ENCODE measurements at regions not wholly inside any gene's neighbourhood (a gene's known extent, or its start where the extent isn't known, plus 50 kb on each side); places are given as distances from the start of the nearest gene placed in this dataset.

DNA sequence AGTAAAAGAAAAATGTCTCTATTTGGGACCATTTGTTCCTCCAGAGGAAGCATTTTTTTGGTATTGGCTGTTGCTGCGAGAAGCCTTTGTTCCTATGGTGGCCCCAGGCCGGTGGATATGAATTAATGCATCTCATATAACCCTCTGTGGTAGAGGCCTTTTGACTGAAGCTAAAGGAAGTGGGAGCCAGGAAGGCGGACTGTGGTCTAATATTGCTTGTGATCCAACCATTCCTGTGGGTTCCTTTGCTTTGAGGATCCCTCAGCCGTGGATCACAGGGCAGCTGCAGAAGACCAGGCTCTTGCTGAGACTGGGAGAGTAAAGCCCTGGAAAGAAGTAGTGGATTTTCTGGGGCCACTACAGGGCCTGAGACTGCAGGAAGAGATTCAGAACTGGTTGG lies 68.3 kb upstream of the NAV2 start:
- Mint-ChIP-seq H3K4me3 (ENCODE audit: low read depth) (no peak overlapping the region), H3K4me1 (ENCODE audit: low read depth) (no peaks in the 10 kb centered on the region), H3K36me3 (ENCODE audit: low read depth) (no peaks in the 10 kb centered on the region), H3K9me3 (no peaks in the 10 kb centered on the region), H3K27ac (no peak overlapping the region), H3K27me3 (ENCODE audit: low read depth) (no peaks in the 10 kb centered on the region)
- no peak for DNase-seq (ENCODE audit: low spot score)
- intact Hi-C loops (cut with micrococcal nuclease) = no loop called here

- H3K4me3 Mint-ChIP-seq (ENCODE audit: low read depth) = no peak overlapping the region
- no peak overlapping the region for H3K27ac Mint-ChIP-seq
- H3K36me3 Mint-ChIP-seq (ENCODE audit: low read depth) = no peaks in the 10 kb centered on the region
- intact Hi-C loops (cut with micrococcal nuclease) = no loop called here
- no peaks in the 10 kb centered on the region for H3K9me3 Mint-ChIP-seq
- no peaks in the 10 kb centered on the region for H3K27me3 Mint-ChIP-seq (ENCODE audit: low read depth)
- DNase-seq (ENCODE audit: low spot score) = no peak
- no peaks in the 10 kb centered on the region for H3K4me1 Mint-ChIP-seq (ENCODE audit: low read depth)
These were observed 70.2 kb upstream of the NAV2 start for GRCh38 chr11:19642185-19643158.

GRCh38 chr11:19639603-19640105 lies 73.0 kb upstream of the NAV2 start:
- Mint-ChIP-seq H3K27ac (no peak overlapping the region), H3K4me1 (ENCODE audit: low read depth) (no peaks in the 10 kb centered on the region), H3K36me3 (ENCODE audit: low read depth) (no peaks in the 10 kb centered on the region), H3K27me3 (ENCODE audit: low read depth) (no peaks in the 10 kb centered on the region), H3K4me3 (ENCODE audit: low read depth) (no peak overlapping the region), H3K9me3 (no peaks in the 10 kb centered on the region)
- DNase-seq (ENCODE audit: low spot score) = no peak
- intact Hi-C loops (cut with micrococcal nuclease) = no loop called here

DNA sequence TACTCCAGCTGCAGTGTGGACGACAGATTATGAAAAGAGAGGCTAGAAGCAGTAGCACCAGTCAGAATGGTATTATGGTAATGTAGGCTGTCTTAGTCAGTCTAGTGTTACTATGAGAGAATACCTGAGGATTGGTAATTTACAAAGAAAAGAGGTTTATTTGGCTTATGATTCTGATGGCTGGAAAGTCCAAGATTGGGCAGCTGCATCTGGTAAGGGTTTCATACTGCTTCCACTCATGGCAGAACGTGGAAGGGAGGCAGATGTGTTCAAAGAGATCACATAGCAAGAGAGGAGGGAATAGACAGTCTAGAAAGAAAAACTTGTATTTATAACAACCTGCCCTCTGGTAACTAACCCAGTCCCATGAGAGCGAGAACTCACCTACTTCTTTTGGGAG lies 77.3 kb upstream of the NAV2 start:
- H3K36me3 Mint-ChIP-seq (ENCODE audit: low read depth) = no peaks in the 10 kb centered on the region
- no peak for DNase-seq (ENCODE audit: low spot score)

DNA sequence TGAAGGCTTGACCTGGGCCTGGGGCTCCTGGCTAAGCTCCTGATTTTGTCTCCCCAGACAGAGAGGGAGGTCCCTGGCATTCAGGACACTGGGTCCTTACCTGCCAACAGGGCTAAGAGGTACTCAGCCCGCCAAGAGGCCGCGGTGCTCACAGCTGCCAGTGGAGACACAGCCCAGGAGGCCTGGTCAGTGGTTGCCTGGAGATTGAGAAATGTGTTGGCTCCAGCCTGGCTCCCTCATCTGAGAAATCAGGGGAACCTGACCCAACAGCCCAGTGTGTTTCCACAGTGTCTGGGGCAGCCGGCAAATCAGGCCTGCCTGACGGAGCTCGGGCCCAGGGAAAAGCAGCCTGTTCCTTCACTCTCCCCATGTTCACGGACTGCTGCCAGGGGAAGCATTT lies 79.4 kb upstream of the NAV2 start:
- Mint-ChIP-seq H3K4me3 (ENCODE audit: low read depth) (no peak overlapping the region), H3K9me3 (no peaks in the 10 kb centered on the region), H3K4me1 (ENCODE audit: low read depth) (no peaks in the 10 kb centered on the region), H3K27me3 (ENCODE audit: low read depth) (no peaks in the 10 kb centered on the region), H3K27ac (no peak overlapping the region), H3K36me3 (ENCODE audit: low read depth) (no peaks in the 10 kb centered on the region)
- intact Hi-C loops (cut with micrococcal nuclease) = no loop called here
- DNase-seq (ENCODE audit: low spot score) = no peak

More for the DNA sequence above, 77.3 kb upstream of the NAV2 start:
- intact Hi-C loops (cut with micrococcal nuclease) = no loop called here
- no peaks in the 10 kb centered on the region for H3K4me1 Mint-ChIP-seq (ENCODE audit: low read depth)
- no peak overlapping the region for H3K27ac Mint-ChIP-seq
- H3K27me3 Mint-ChIP-seq (ENCODE audit: low read depth) = no peaks in the 10 kb centered on the region
- H3K9me3 Mint-ChIP-seq = no peaks in the 10 kb centered on the region
- H3K4me3 Mint-ChIP-seq (ENCODE audit: low read depth) = no peak overlapping the region

- intact Hi-C loops (cut with micrococcal nuclease) = no loop called here
- no peaks in the 10 kb centered on the region for H3K9me3 Mint-ChIP-seq
- H3K36me3 Mint-ChIP-seq (ENCODE audit: low read depth) = no peaks in the 10 kb centered on the region
- no peaks in the 10 kb centered on the region for H3K27me3 Mint-ChIP-seq (ENCODE audit: low read depth)
- H3K27ac Mint-ChIP-seq = no peak overlapping the region
- H3K4me3 Mint-ChIP-seq (ENCODE audit: low read depth) = no peak overlapping the region
- no peak for DNase-seq (ENCODE audit: low spot score)
- no peaks in the 10 kb centered on the region for H3K4me1 Mint-ChIP-seq (ENCODE audit: low read depth)
These were observed 80.2 kb upstream of the NAV2 start for GRCh38 chr11:19632499-19632834.

- Mint-ChIP-seq H3K4me1 (ENCODE audit: low read depth) (no peaks in the 10 kb centered on the region), H3K36me3 (ENCODE audit: low read depth) (no peaks in the 10 kb centered on the region), H3K27me3 (ENCODE audit: low read depth) (no peaks in the 10 kb centered on the region), H3K4me3 (ENCODE audit: low read depth) (no peak overlapping the region), H3K27ac (no peak overlapping the region), H3K9me3 (no peaks in the 10 kb centered on the region)
- intact Hi-C loops (cut with micrococcal nuclease) = no loop called here
- DNase-seq (ENCODE audit: low spot score) = no peak
These were observed 80.7 kb upstream of the NAV2 start for GRCh38 chr11:19631712-19632498.

DNA sequence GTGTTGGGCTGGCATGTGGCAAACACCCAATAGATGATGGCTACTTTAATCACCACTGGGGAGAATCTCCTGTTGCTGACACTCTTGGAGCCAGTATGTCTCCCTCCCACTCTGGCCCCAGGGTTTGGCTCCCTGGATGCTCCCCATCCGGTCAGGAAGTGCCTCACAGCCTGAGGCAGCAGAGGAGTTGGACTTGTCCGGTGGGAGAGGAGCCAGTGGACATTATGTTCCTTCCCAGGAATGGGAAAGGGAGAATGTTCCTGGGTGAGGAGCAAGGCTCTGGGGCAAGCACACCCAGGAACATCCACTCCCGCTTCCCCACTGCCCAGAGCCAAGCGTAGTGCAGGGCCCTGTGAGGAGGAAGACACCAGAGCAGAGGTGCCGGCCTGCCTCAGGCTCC lies 84.6 kb upstream of the NAV2 start:
- Mint-ChIP-seq H3K9me3 (no peaks in the 10 kb centered on the region), H3K27ac (no peak overlapping the region), H3K27me3 (ENCODE audit: low read depth) (no peaks in the 10 kb centered on the region), H3K4me3 (ENCODE audit: low read depth) (no peak overlapping the region), H3K4me1 (ENCODE audit: low read depth) (no peaks in the 10 kb centered on the region), H3K36me3 (ENCODE audit: low read depth) (no peaks in the 10 kb centered on the region)
- intact Hi-C loops (cut with micrococcal nuclease) = no loop called here
- DNase-seq (ENCODE audit: low spot score) = no peak

GRCh38 chr11:19627566-19627965 lies 85.1 kb upstream of the NAV2 start:
- Mint-ChIP-seq H3K36me3 (ENCODE audit: low read depth) (no peaks in the 10 kb centered on the region), H3K27me3 (ENCODE audit: low read depth) (no peaks in the 10 kb centered on the region), H3K4me1 (ENCODE audit: low read depth) (no peaks in the 10 kb centered on the region), H3K27ac (no peak overlapping the region), H3K4me3 (ENCODE audit: low read depth) (no peak overlapping the region), H3K9me3 (no peaks in the 10 kb centered on the region)
- intact Hi-C loops (cut with micrococcal nuclease) = no loop called here
- no peak for DNase-seq (ENCODE audit: low spot score)

GRCh38 chr11:19625438-19625837 lies 87.2 kb upstream of the NAV2 start:
- no peak for DNase-seq (ENCODE audit: low spot score)
- Mint-ChIP-seq H3K27me3 (ENCODE audit: low read depth) (no peaks in the 10 kb centered on the region), H3K36me3 (ENCODE audit: low read depth) (no peaks in the 10 kb centered on the region), H3K4me3 (ENCODE audit: low read depth) (no peak overlapping the region), H3K9me3 (no peaks in the 10 kb centered on the region), H3K27ac (no peak overlapping the region), H3K4me1 (ENCODE audit: low read depth) (no peaks in the 10 kb centered on the region)
- intact Hi-C loops (cut with micrococcal nuclease) = no loop called here

DNA sequence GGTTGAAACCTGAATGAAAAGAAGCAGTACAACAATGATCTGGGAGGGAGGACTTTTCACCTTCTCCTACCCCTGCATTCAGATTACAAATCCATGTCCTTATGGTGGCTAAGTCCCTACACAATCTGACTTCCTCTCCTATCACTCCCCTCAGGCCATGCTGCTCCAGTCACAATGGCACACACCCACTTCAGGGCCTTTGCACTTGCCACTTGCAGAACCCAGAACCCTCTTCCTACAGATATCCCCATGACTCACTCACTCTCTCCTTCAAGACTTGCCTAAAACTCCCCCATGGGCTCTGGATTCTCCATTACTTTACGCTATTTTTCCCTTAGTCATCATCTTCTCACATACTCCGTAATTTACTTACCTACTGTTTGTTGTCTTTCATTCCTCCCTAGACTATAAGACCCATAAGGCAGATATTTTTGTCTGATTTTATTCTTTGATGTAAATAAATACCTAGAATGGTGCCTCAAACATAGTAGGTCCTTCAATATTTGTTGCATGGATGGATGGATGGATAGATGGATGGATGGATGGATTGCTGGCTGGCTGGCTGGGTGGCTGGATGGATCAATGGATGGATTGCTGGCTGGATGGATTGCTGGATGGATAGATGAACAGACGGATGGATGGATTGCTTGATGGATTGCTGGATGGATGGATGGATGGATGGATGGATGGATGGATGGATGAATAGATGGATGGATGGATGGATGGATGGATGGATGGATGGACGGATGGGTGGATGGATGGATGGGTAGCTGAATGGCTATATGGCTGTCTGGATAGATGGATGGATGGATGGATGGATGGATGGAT lies 94.7 kb upstream of the NAV2 start:
- Mint-ChIP-seq H3K36me3 (ENCODE audit: low read depth) (no peaks in the 10 kb centered on the region), H3K4me3 (ENCODE audit: low read depth) (no peak overlapping the region), H3K9me3 (peaks cover 5% of the 10 kb centered on the region), H3K27me3 (ENCODE audit: low read depth) (no peaks in the 10 kb centered on the region), H3K27ac (no peak overlapping the region), H3K4me1 (ENCODE audit: low read depth) (no peaks in the 10 kb centered on the region)
- intact Hi-C loops (cut with micrococcal nuclease) = no loop called here
- no peak for DNase-seq (ENCODE audit: low spot score)

- Mint-ChIP-seq H3K4me1 (ENCODE audit: low read depth) (no peaks in the 10 kb centered on the region), H3K27ac (no peak overlapping the region), H3K9me3 (peaks cover 15% of the 10 kb centered on the region), H3K36me3 (ENCODE audit: low read depth) (no peaks in the 10 kb centered on the region), H3K27me3 (ENCODE audit: low read depth) (no peaks in the 10 kb centered on the region), H3K4me3 (ENCODE audit: low read depth) (no peak overlapping the region)
- no peak for DNase-seq (ENCODE audit: low spot score)
- intact Hi-C loops (cut with micrococcal nuclease) = no loop called here
These were observed 97.1 kb upstream of the NAV2 start for GRCh38 chr11:19615341-19616183.

Measured in activated T-helper 2 cell treated with anti-CD3 and anti-CD28 coated beads, Interferon-gamma antibody, Interleukin-2, Interleukin-4, amounts not matched to agents 10 μg/mL and 5 μg/mL and 100 μg/mL, durations not matched to agents 14 hours and 24 hours and 36 hours (primary cell).